CMK (cell line): ENCODE measurements at regions not wholly inside any gene's neighbourhood (a gene's known extent, or its start where the extent isn't known, plus 50 kb on each side); places are given as distances from the start of the nearest gene placed in this dataset.

Experiments used
- DNase-seq: peaks from one replicate; pipeline ENCODE4 v3.0.0-alpha.2; 2010; ENCODE audit warnings: low read depth

DNA sequence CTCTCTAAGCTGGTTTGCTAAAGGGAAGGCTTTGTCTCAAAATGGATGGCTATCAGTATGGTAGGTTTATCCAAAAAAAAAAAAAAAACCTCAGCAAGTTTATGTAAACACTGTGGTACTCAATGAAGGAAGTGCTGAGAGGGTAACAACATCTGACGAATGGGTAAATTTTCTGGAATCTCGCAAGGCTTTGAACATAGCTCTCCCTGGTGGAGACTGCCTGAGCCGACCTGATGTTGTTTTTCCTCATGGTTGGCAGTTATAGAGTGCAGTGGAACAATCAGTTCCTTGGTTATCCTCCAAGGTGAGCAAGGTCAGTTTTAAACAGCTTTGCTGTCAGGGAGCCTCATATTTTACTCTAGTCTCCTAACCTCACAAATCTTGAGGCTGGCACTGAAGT is 94.6 kb downstream of the ZPLD1 start:
- DNase-seq = no peak

DNA sequence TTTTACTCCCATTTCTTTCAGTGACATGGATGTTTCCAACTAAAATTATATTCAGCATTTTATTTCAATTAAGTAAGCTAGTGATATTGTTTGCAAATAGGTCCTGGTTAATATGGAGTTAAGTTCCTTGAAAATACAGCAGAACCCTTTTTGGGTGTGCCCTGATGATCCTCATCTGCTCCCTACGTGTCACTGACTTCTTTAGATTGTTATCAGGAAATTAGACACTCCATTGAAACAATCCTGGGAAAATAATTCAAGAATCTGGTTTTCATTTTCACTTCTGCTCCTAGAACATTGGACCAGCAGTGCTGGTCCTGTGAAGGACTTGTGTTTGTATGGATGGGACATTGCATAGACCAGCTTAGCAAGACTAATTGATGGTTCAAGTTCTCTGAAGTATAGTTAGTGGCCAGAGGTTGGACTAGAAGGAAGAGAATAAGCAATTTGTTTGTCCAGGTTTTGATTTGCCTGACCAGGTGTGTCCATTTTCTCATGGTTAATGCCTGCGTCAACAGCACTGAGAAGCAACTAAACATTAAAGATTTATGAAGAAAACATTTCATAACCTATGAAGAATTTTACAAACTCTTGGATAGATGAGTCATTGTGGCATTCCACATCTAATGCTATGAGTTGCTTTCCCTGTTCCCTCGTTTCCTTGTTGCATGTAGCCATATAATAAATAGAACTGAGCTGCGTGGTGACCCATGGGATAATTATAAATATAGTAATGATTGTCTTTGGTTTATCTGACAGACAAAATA is 95.8 kb downstream of the ZPLD1 start:
- no peak for DNase-seq

- no peak for DNase-seq
Measured at GRCh38 chr3:102531686-102532085, 96.9 kb downstream of the ZPLD1 start.

GRCh38 chr3:102532901-102533300 is 98.1 kb downstream of the ZPLD1 start:
- DNase-seq = no peak

- DNase-seq = no peak
Measured at GRCh38 chr3:102533784-102534183, 99.0 kb downstream of the ZPLD1 start.

GRCh38 chr3:102536456-102536855 is 101.6 kb downstream of the ZPLD1 start:
- no peak for DNase-seq

DNA sequence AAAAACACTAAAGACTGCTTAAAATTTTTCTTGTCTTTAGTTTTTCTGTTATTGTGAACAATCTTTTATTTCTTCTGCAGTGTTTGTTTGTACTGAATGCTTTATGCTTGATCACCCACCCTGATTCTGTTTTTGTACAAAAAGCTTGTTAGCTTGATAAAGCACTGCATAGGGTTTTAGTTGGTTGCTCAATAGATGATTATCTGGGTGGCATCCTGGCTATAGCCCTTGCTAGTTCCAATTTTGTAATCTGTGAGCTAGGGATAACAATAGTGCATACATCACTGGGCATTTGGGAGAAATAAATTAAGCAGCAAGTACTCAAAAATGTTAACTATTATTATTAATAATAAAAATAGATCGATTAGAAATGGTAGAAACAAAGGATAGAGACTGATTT is 102.3 kb downstream of the ZPLD1 start:
- DNase-seq = no peak

DNA sequence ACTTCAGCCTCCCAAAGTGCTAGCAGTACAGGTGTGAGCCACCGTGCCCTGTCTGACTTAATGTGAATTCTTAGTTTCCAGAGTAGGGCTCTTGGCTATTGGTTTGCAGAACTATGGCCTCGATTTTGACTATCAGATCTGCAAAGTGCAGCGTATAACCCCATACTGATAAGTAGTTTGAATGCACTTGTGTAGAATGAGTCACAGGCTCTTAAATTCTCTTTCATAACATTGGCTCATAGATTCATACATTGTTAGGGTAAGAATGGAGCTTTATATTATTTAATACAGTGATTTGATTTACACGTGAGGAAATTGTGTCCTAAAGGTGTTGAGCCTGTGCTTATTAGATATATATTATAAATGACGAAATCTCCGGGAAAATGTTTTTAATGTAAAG is 109.9 kb downstream of the ZPLD1 start:
- no peak for DNase-seq

GRCh38 chr3:102545276-102545675 is 110.5 kb downstream of the ZPLD1 start:
- no peak for DNase-seq

GRCh38 chr3:102553876-102554275 is 119.1 kb downstream of the ZPLD1 start:
- DNase-seq = no peak

DNA sequence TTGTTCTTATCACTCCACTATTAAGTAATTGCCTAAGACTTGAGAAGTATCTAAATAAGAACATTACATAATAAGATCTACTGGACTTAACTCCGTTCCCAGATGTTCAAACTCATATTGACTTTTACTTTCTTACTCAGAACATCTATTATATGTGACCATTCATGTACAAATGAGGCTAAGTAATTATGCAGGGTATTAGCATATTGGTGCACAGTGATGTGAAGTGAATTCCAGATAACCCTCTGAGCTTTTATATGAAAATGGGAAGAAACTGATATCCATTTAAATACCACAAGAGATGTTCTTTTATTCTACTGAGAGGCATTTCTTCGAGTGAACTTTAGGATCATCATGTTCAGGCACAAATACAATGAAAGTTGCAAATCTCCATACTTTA is 135.7 kb downstream of the ZPLD1 start:
- DNase-seq = no peak

DNA sequence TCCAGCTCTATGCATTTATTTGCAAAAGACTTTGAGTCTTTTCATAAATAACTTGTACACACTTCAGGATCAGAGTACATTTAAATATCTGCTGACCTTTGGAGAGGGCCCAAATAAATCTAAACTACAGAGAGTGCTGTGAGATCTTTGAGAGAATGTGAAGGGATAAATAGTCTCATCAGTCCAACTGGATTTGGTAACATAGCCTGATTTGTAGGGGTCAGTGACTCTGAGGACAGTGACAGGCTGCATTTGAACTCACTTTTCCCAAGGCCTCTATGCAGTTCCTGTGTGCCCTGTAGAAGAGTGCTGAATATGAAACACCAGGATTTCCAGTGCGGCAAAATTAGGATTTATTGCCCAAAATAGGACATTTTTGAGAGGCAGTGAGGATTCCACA is 136.2 kb downstream of the ZPLD1 start:
- no peak for DNase-seq

DNA sequence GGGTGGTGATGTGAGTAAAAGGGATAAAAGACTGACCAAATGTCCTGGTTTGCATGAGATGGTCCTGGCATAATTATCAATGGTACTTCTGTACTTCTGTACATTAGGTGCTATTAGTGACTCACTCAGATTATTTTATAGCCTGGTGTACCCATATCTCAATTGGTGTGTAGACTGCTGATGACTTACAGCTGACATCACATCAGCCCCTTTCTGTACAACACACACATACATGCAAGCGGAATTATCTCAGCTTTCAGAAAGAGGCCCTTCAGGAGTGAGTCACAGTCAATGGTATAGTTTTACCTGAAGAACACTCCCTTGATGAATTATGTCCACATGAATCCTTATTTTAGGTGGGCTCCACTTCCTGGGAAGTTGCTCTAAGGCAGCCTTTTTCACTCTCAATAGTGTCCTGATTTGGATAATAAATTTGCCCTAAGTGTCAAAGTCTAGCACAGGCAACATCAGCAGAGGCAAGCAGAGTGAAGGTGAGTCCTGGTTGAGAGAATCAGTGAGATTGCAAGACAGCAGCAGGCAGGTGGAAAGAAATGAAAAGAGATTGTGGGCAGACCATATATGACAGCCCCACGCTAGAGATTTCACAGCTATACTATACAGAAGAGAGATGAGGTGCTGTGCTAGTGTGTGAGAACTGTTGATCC is 137.0 kb downstream of the ZPLD1 start:
- DNase-seq = no peak

- DNase-seq = no peak
Measured at GRCh38 chr3:102573483-102574028, 138.7 kb downstream of the ZPLD1 start.

- DNase-seq = no peak
Measured at GRCh38 chr3:102574355-102574754, 139.5 kb downstream of the ZPLD1 start.

DNA sequence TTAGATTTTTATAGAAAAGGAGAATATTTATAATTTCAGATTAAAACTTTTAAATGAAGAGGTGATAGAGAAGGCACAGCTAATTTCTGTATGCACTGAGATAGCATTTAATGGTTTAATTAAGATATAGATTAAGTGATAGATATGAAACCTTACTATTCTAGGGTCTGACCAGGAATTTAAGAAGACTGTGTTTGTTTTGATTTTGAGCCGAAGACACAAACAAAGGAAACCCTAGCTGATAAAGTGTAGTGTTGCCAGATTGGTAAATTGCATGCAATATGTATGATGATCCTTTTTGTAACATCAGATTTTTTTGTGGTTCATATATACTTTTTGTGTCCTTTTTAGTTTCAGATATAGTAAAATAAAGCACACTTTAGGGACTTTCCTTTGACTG is 141.8 kb downstream of the ZPLD1 start:
- no peak for DNase-seq

DNA sequence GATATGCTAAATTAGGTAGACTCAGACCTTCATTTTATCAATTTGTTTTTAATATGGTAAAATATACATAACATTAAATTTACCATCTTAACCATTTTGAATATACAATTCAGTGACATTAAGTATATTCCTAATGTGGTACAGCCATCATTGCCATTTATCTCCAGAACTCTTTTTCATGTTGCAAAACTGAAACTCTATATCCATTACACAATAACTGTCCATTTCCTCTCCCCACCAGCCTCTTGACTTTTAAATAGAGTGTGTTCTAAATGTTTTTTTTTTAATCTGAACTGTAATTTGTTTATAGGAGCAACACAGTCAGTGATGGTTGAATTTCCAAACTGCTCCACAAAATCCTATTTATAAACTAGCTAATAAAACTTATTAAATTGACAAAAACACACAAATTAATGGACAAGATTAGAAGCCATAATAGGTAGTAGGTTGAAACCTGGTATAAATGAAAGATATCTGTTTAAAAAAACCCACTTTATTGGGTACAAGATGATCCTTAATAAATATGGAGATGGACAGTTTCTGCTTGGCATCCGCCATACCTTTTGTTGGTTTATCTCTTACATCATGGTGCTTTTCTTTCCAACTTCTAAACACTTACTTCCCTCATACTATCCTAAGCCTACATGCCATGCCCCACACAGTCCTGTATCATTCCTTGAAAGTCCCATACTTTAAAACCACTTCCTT is 142.4 kb downstream of the ZPLD1 start:
- DNase-seq = no peak

GRCh38 chr3:102580760-102581159 is 145.9 kb downstream of the ZPLD1 start:
- DNase-seq = no peak

DNA sequence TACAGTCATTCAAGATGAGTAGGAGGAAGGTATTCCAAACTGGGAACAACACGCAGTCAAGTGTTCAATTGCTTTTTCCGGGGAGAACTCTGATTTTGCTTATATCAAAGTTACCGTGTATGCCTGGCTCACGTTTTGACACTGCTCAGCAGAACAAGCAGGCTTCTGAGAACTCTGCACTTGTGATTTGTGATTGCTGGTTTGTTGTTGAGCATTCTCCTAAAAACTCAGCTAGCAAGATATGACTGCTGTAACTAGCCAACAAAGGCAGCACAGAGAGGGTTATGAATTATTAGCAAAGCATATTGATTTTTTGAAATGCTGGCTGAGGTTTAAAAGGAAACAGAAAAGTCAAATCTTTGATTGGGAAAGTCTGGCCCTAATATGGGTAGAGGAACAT is 151.7 kb downstream of the ZPLD1 start:
- DNase-seq = no peak

DNA sequence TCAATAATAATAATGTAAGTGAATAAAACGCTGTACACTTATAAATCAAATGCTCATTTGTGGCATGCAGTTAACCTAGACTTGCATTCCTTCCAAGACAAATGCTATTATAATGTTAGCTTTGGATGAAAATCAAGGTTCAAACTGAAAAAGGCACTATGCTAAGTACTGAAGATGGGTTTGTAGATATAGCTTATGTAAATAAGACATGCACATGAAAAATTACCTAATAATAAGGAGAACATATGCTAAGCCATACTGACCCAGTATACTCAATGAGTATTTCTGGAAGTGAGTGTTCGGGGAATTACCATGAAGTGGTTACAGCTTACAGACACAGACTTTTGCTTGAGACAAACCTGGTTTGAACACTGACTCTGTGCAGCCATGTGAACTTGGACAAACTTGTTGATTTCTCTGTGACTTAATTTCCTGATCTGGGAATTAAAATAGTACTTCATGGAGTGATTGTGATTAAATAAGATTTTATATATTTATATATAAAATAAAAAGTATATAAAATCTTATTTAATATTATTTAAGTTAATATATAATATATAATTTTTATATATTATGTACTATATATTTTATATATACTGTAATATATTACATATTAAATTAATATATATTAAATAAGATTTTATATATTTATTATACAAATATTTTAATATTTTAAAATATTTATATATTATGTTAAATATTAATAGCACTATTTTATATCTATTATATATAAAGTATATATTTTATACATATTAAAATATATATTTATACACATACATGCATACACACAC is 159.2 kb downstream of the ZPLD1 start:
- DNase-seq = no peak

- no peak for DNase-seq
Measured at GRCh38 chr3:102595057-102595456, 160.2 kb downstream of the ZPLD1 start.
